IPS DF 6.9 (cell line): ENCODE measurements at regions not wholly inside any gene's neighbourhood (a gene's known extent, or its start where the extent isn't known, plus 50 kb on each side); places are given as distances from the start of the nearest gene placed in this dataset.

Experiments
- DNase-seq: peaks from one replicate; pipeline ENCODE4 v3.0.0-alpha.2; 2013; ENCODE audit warnings: low read depth, low spot score
- H3K27ac ChIP-seq: one replicate; pipeline ENCODE4 v1.5.1; 2013; ENCODE audit warnings: low read length, control low read depth
- H3K27me3 ChIP-seq: 2 replicates; pipeline ENCODE4 v1.6.1; 2013; ENCODE audit warnings: mild to moderate bottlenecking, low read length; ENCODE audit not compliant: control insufficient read depth, insufficient read depth
- H3K36me3 ChIP-seq: 2 replicates; pipeline ENCODE4 v1.6.1; 2013; ENCODE audit warnings: low read length; ENCODE audit not compliant: control insufficient read depth, insufficient read depth
- H3K4me1 ChIP-seq: 2 replicates; pipeline ENCODE4 v1.6.1; 2013; ENCODE audit warnings: low read length; ENCODE audit not compliant: control insufficient read depth, insufficient read depth
- H3K4me3 ChIP-seq: 2 replicates; pipeline ENCODE4 v1.5.1; 2013; ENCODE audit warnings: mild to moderate bottlenecking, low read length
- H3K9me3 ChIP-seq: 2 replicates; pipeline ENCODE4 v1.6.1; 2013; ENCODE audit warnings: low read length, inconsistent platforms; ENCODE audit not compliant: control insufficient read depth, insufficient read depth
- WGBS: extraction: QIAGEN DNeasy Blood & Tissue Kit; methylation state at CpG from one replicate; pipeline ENCODE4 v1.1.7; 2013; ENCODE audit warnings: mixed read lengths, missing lambda C conversion rate; ENCODE audit not compliant: insufficient read length, insufficient coverage; 5-methylcytosine and 5-hydroxymethylcytosine counted together

DNA sequence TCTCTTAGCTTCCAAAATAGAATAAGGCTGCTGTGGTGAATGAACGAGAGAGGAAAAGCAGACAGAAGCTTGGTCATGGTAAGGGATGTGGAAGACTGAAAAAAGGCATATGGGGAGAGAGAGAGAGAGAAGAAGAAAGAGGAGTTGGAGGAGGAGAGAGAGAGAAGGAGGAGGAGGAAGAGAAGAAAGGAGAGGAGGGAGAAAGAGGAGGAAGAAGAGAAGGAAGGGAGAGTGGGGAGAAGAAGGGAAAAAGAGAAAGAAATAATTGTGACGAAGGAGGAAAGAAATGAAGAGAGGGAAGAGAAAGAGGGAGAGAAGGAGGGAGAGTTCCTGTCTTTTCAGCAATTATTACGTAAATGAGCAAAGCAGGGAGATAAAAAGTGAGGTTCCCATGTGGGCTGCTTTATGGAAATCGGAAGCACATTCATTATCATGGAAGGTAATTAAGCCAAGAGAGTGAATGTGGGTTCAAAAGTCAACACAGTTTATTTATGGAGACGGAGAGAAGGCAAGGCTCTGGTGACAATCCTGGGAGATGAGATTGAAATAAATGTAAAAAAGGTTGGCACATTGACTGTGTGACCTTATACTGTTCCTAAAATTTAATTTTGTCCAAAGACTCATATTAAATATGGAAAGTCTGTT lies 611.2 kb downstream of the KIF4B start:
- no peak for DNase-seq
- H3K36me3 ChIP-seq: no peaks in the 10 kb centered on the region
- H3K4me1 ChIP-seq: no peaks in the 10 kb centered on the region
- H3K9me3 ChIP-seq: no peaks in the 10 kb centered on the region
- WGBS: 100% methylated on average over 1 of the region's 5 CpGs
- no peak overlapping the region for H3K4me3 ChIP-seq
- no peaks in the 10 kb centered on the region for H3K27me3 ChIP-seq
- no peak overlapping the region for H3K27ac ChIP-seq

DNA sequence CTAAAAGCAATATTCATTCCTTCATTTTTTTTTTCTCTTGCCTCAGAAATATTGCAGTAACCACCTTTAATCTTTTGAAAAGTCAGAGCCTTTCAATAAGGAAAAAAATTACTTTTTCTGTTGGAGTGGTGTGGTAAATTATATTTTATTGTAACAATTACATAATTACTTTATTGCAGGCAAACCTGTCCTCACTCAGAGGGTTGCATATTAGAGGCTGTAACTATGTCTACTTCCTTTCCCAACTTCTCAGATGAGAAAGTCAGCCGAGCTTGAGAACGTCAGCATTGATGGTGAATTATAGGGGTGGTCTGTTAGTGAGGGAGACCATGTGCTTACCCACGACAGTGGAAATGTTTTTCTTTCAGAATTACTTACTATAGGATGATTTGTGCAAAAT lies 611.8 kb downstream of the KIF4B start:
- no CpG with 5 or more reads among the region's 3 CpGs for WGBS
- no peaks in the 10 kb centered on the region for H3K4me1 ChIP-seq

DNA sequence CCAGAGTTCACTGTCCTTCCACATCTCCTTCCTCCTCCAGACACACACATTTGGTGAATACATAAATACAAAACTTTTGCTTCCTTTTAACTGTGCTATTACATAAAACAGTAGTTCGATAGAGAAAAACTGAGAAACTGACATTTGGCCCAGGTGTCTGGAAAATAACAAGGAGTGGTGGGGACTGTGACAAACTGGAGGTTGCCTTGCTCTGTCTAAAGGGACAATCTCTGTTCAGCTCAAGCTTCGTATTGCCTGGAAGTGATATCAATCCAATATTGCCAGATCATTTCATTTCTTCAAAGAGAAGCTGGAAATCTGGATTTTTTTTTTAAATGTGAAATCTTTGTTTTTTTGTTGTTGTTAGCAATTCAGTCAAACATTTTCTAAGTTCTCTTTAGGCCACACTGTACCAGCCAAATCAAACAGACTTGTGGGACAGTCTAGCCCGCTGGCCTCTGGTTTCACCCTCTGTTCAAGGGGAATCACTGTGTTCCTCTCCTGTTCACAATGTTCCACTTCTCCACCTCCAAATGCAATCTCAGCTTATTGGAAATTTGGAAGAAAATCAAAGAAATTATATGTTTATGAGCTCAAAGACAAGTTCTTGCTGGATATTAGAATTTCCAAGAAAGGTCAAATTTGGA lies 612.5 kb downstream of the KIF4B start:
- no peaks in the 10 kb centered on the region for H3K27me3 ChIP-seq
- H3K9me3 ChIP-seq: no peaks in the 10 kb centered on the region
- no CpG with 5 or more reads among the region's 3 CpGs for WGBS
- no peaks in the 10 kb centered on the region for H3K4me1 ChIP-seq
- H3K36me3 ChIP-seq: no peaks in the 10 kb centered on the region
- H3K4me3 ChIP-seq: no peak overlapping the region
- no peak for DNase-seq
- H3K27ac ChIP-seq: no peak overlapping the region

More for the DNA sequence above, 611.8 kb downstream of the KIF4B start:
- no peak overlapping the region for H3K27ac ChIP-seq
- no peaks in the 10 kb centered on the region for H3K36me3 ChIP-seq
- no peaks in the 10 kb centered on the region for H3K9me3 ChIP-seq
- DNase-seq: no peak
- H3K27me3 ChIP-seq: no peaks in the 10 kb centered on the region
- no peak overlapping the region for H3K4me3 ChIP-seq

DNA sequence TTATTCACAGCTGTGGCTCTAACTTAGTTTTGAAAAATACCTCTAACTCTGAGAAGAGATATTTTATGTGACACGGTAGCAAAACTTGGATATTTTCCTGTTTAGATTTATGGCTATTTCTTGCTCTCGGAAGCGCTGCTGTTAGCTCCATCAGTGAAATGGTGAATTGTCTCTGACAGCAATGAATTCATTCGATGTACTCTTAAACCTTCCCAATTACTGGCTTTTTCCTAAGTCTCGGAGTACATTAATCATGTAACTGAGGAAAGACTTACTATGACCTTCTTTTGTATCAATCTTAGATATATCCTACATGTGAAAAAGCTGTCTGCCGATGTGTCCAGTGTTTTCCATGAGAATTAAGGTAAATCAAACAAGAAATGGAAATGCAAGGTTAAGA lies 613.0 kb downstream of the KIF4B start:
- no CpG with 5 or more reads among the region's 6 CpGs for WGBS
- Histone ChIP-seq H3K36me3 (no peaks in the 10 kb centered on the region), H3K4me1 (no peaks in the 10 kb centered on the region), H3K27ac (no peak overlapping the region), H3K9me3 (no peaks in the 10 kb centered on the region), H3K4me3 (no peak overlapping the region), H3K27me3 (no peaks in the 10 kb centered on the region)
- DNase-seq: no peak

DNA sequence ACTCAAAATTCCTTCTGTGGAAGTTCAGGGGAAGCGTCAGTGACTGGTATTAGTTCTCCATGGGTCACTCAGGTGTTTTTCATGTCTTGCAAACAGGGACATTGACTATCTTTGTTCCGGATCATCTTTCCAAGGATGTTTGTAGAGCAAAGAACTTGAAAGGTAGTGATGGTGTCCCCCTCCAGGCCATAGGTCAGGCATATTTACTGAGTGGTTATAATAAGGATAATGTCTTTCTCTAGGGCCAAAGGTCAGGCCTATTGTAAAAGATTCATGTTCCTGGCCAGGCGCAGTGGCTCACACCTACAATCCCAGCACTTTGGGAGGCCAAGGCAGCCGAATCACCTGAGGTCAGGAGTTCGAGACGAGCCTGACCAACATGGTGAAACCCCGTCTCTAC lies 614.8 kb downstream of the KIF4B start:
- no peak for DNase-seq
- no peaks in the 10 kb centered on the region for H3K4me1 ChIP-seq
- H3K36me3 ChIP-seq: no peaks in the 10 kb centered on the region
- WGBS: no CpG with 5 or more reads among the region's 7 CpGs
- no peaks in the 10 kb centered on the region for H3K27me3 ChIP-seq
- peaks cover under 1% of the 10 kb centered on the region; the same call in 1 of the 2 replicates for H3K9me3 ChIP-seq
- H3K4me3 ChIP-seq: no peak overlapping the region
- no peak overlapping the region for H3K27ac ChIP-seq

DNA sequence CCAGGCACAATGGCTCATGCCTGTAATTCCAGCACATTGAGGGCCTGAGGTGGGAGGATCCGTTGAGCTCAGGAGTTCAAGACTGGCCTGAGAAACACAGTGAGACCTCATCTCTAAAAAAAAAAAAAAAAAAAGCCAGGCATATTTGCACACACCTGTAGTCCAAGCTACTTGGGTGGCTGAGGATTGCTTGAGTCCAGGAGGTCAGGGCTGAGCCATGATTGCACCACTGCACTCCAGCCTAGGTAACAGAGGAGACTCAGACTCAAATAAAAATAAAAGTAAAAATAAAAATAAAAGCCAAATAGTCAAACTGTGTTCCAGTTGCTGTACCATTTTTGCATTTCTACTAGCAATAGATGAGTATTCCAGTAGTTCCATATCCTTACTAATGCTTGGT lies 616.0 kb downstream of the KIF4B start:
- Histone ChIP-seq H3K36me3 (no peaks in the 10 kb centered on the region), H3K27me3 (no peaks in the 10 kb centered on the region), H3K4me1 (no peaks in the 10 kb centered on the region), H3K27ac (no peak overlapping the region), H3K4me3 (no peak overlapping the region), H3K9me3 (peaks cover 3% of the 10 kb centered on the region; the same call in 1 of the 2 replicates)
- no peak for DNase-seq
- WGBS: no CpG with 5 or more reads among the region's 1 CpG

DNA sequence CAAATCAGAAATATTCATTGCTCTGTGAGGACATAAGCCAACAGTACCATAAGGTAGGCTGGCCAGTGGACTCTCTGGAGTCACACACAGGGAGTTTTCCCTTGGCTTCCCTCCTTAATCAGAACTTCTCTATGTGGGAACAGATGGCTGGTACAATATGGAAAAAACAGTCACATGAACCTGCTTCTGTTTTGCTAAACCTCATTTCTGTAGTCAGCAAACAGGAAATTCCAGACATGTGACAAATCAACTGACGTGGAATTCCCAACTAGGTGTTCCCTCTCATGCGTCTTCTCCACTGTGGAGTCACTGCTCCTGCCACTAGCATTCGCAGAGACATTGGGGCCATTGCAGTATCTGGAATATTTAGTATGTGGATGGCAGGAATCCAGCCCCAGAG lies 617.6 kb downstream of the KIF4B start:
- H3K4me1 ChIP-seq: no peaks in the 10 kb centered on the region
- H3K36me3 ChIP-seq: no peaks in the 10 kb centered on the region
- peaks cover 3% of the 10 kb centered on the region; the same call in 1 of the 2 replicates for H3K9me3 ChIP-seq
- no peak overlapping the region for H3K27ac ChIP-seq
- H3K4me3 ChIP-seq: no peak overlapping the region
- no peak for DNase-seq
- H3K27me3 ChIP-seq: no peaks in the 10 kb centered on the region
- no CpG with 5 or more reads among the region's 3 CpGs for WGBS

DNA sequence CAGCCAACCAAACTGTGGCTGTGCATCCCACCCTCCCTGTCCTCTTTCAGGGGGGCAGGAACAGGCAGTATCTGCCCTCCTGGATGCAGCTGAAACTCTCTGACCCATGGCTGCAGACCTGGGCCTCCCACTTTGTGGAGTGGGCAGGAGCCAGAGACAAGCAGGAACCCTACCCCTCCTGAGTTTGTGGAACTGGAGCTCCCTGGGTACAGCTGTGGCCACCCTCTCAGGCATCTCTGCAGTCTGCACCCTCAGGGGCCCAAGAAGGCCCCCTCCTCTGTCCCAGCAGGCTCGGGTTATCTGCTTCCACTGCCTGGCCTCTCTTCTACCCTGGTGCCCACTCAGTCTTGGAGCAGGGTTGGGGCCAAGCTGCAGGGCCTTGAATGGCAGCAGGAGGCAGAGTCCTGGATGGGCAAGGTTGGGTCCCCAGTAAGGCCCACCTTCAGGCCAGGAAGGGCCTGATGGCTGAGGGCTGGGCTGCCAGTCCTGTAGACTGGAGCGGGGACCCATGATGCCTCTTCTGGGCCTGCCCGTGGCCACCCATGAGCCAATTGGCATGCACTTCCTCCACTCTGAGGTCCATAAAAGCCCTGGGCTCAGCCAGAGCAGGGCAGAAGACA lies 619.9 kb downstream of the KIF4B start:
- peaks cover 3% of the 10 kb centered on the region; the same call in 1 of the 2 replicates for H3K9me3 ChIP-seq
- H3K27me3 ChIP-seq: no peaks in the 10 kb centered on the region
- no peak overlapping the region for H3K27ac ChIP-seq
- H3K4me3 ChIP-seq: no peak overlapping the region
- no CpG with 5 or more reads among the region's 3 CpGs for WGBS
- no peaks in the 10 kb centered on the region for H3K36me3 ChIP-seq
- H3K4me1 ChIP-seq: no peaks in the 10 kb centered on the region
- DNase-seq: no peak

DNA sequence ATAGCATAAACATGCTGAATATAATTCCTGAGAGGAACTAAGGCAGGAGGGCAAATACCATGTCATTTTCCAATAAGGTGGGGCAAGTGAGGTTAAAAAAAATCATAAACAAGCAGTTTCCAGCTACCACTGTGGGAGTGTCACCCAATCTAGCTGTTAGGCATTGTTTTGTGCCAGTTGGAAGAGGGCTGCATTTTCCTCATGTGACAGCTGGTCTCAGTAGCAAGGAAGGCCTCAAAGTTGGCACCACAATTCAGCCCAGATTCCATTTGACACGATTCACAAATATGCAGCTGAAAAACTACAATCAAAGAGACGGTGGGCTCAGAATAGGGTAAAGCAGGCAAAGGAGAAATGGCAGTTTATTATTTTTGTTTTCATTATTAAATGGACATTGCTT lies 636.1 kb downstream of the KIF4B start:
- Histone ChIP-seq H3K9me3 (no peaks in the 10 kb centered on the region), H3K36me3 (no peaks in the 10 kb centered on the region), H3K27me3 (no peaks in the 10 kb centered on the region), H3K4me3 (no peak overlapping the region), H3K27ac (no peak overlapping the region), H3K4me1 (no peaks in the 10 kb centered on the region)
- no peak for DNase-seq
- WGBS: no CpG with 5 or more reads among the region's 2 CpGs

DNA sequence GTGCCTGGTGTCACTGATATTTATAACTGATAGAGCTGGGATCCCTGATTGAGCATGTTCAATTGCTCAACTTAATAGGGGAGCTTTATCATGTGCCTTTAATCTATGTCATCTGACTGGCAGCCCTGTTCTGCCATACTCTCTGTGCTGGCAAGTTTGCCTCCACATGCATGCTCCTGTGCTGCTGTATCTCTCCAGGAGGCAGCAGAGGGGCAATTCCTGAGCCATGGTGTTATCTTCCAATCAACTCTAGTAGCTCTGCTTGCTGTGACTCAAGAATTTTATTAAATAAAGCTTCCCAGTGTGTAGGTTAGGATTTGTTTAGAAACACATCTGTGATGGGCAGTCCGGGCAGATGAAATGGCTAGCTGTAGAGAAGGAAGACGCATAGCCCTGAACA lies 642.0 kb downstream of the KIF4B start:
- Histone ChIP-seq H3K36me3 (no peaks in the 10 kb centered on the region), H3K27ac (no peak overlapping the region), H3K9me3 (no peaks in the 10 kb centered on the region), H3K27me3 (no peaks in the 10 kb centered on the region), H3K4me1 (no peaks in the 10 kb centered on the region), H3K4me3 (no peak overlapping the region)
- no CpG with 5 or more reads among the region's 2 CpGs for WGBS
- no peak for DNase-seq
